IMR-90 (cell line): ENCODE measurements at regions not wholly inside any gene's neighbourhood (a gene's known extent, or its start where the extent isn't known, plus 50 kb on each side); places are given as distances from the start of the nearest gene placed in this dataset.

Experiments
- ATAC-seq: fragments of 200-7000 bp; cut with Tn5 transposase; 2 replicates; pipeline ENCODE4 v1.9.1; 2020; ENCODE audit warnings: low read depth, mild to moderate bottlenecking, moderate library complexity
- BruUV-seq: library from RNA; stranded (reverse); fragments of 400-500 nt; replicated peaks from 2 replicates; lab custom pipeline; 2021; lab: Mats Ljungman, UMichigan
- CTCF ChIA-PET: fragments of 300-600 bp; formaldehyde crosslinking; extraction: SDS; loops from one replicate; lab custom pipeline; 2021; ENCODE audit warnings: antibody characterized with exemption; lab: Yijun Ruan, JAX
- POLR2A ChIA-PET: fragments of 300-600 bp; sonication (Branson Sonifier 250); formaldehyde crosslinking; loops from one replicate; lab custom pipeline; 2022; ENCODE audit warnings: antibody characterized with exemption; ENCODE audit not compliant: unreplicated experiment; lab: Charles Lee
- DNase-seq: peaks from one replicate; pipeline ENCODE4 v3.0.0; 2013
- H2AFZ ChIP-seq: replicated peaks from 2 replicates; pipeline ENCODE3; 2013; ENCODE audit warnings: low read length, mild to moderate bottlenecking; ENCODE audit not compliant: poor library complexity
- H2AK5ac ChIP-seq: 2 replicates; pipeline ENCODE4 v1.6.1; 2013; ENCODE audit warnings: low read depth, low read length, inconsistent platforms
- H2AK9ac ChIP-seq: replicated peaks from 2 replicates; pipeline ENCODE3; 2013; ENCODE audit warnings: mild to moderate bottlenecking, low read depth, low read length, moderate library complexity; ENCODE audit not compliant: poor library complexity
- H2BK120ac ChIP-seq: 2 replicates; pipeline ENCODE4 v1.6.1; 2013; ENCODE audit warnings: low read depth, low read length, inconsistent platforms
- H2BK15ac ChIP-seq: 3 replicates; pipeline ENCODE4 v1.6.1; 2013; ENCODE audit warnings: low read depth, low read length, inconsistent platforms
- H2BK20ac ChIP-seq: 2 replicates; pipeline ENCODE4 v1.6.1; 2013; ENCODE audit warnings: low read depth, mild to moderate bottlenecking, inconsistent platforms, low read length, moderate library complexity
- H2BK5ac ChIP-seq: 2 replicates; pipeline ENCODE4 v1.6.1; 2013; ENCODE audit warnings: mild to moderate bottlenecking, low read depth, low read length, inconsistent platforms; ENCODE audit not compliant: poor library complexity, severe bottlenecking
- H3K14ac ChIP-seq: replicated peaks from 2 replicates; pipeline ENCODE4 v1.6.1; 2013; ENCODE audit warnings: low read depth, low read length, inconsistent platforms
- H3K18ac ChIP-seq: 2 replicates; pipeline ENCODE4 v1.6.1; 2013; ENCODE audit warnings: low read depth, low read length, control low read depth
- H3K23ac ChIP-seq: 2 replicates; pipeline ENCODE4 v1.6.1; 2013; ENCODE audit warnings: low read depth, low read length, inconsistent platforms
- H3K27ac ChIP-seq: 2 replicates; pipeline ENCODE4 v1.5.1; 2013; ENCODE audit warnings: mild to moderate bottlenecking, control low read depth, low read length; ENCODE audit not compliant: insufficient read depth
- H3K27me3 ChIP-seq: 2 replicates; pipeline ENCODE4 v1.6.1; 2013; ENCODE audit warnings: low read length; ENCODE audit not compliant: control insufficient read depth, insufficient read depth
- H3K36me3 ChIP-seq: 2 replicates; pipeline ENCODE4 v1.6.1; 2013; ENCODE audit warnings: low read length, mixed read lengths; ENCODE audit not compliant: control insufficient read depth, insufficient read depth
- H3K4ac ChIP-seq: 2 replicates; pipeline ENCODE4 v1.6.1; 2013; ENCODE audit warnings: low read depth, low read length, inconsistent platforms
- H3K4me1 ChIP-seq: 2 replicates; pipeline ENCODE4 v1.6.1; 2013; ENCODE audit warnings: low read length, mixed read lengths; ENCODE audit not compliant: control insufficient read depth, insufficient read depth
- H3K4me2 ChIP-seq: 2 replicates; pipeline ENCODE4 v1.6.1; 2013; ENCODE audit warnings: low read depth, mild to moderate bottlenecking, control low read depth, low read length, moderate library complexity
- H3K4me3 ChIP-seq: 2 replicates; pipeline ENCODE4 v1.5.1; 2013; ENCODE audit warnings: low read depth, mild to moderate bottlenecking, control low read depth, low read length, moderate library complexity; ENCODE audit not compliant: insufficient read depth
- H3K56ac ChIP-seq: 2 replicates; pipeline ENCODE4 v1.6.1; 2013; ENCODE audit warnings: low read length, inconsistent platforms; ENCODE audit not compliant: insufficient read depth; ENCODE audit errors: extremely low read depth
- H3K79me1 ChIP-seq, 2 experiments: 2 replicates each; pipeline ENCODE4 v1.6.1; 2013; ENCODE audit warnings: low read length in 2 of 2, inconsistent platforms in 1 of 2, low read depth in 1 of 2
- H3K9ac ChIP-seq: 2 replicates; pipeline ENCODE4 v1.6.1; 2013; ENCODE audit warnings: low read depth, low read length, control low read depth
- H3K9me1 ChIP-seq: 2 replicates; pipeline ENCODE4 v1.6.1; 2013; ENCODE audit warnings: low read length, inconsistent platforms; ENCODE audit not compliant: insufficient read depth
- H3K9me3 ChIP-seq: 2 replicates; pipeline ENCODE4 v1.6.1; 2013; ENCODE audit warnings: low read length; ENCODE audit not compliant: control insufficient read depth, insufficient read depth
- H4K20me1 ChIP-seq: 2 replicates; pipeline ENCODE4 v1.6.1; 2013; ENCODE audit warnings: low read length, inconsistent platforms; ENCODE audit not compliant: insufficient read depth
- H4K5ac ChIP-seq: 2 replicates; pipeline ENCODE4 v1.6.1; 2013; ENCODE audit warnings: mild to moderate bottlenecking, low read depth, low read length, control low read depth
- H4K8ac ChIP-seq, 2 experiments: 2 replicates each; pipeline ENCODE4 v1.6.1; 2013; ENCODE audit warnings: low read depth in 2 of 2, low read length in 2 of 2, control low read depth in 1 of 2, inconsistent platforms in 1 of 2
- H4K91ac ChIP-seq: 2 replicates; pipeline ENCODE4 v1.6.1; 2013; ENCODE audit warnings: low read depth, low read length, inconsistent platforms; ENCODE audit not compliant: insufficient read depth
- CHD1 ChIP-seq: IDR thresholded peaks from 2 replicates; pipeline ENCODE4 v1.6.1; 2012; ENCODE audit warnings: low read depth, low read length, improper control_type of control experiment
- FOS ChIP-seq: fragments of 150-350 bp; IDR thresholded peaks from 2 replicates; pipeline ENCODE4 v1.6.1; 2016; ENCODE audit warnings: low read depth, low read length
- MAFK ChIP-seq: IDR thresholded peaks from 2 replicates; pipeline ENCODE4 v1.6.1; 2012; ENCODE audit warnings: low read depth, low read length, improper control_type of control experiment
- MAZ ChIP-seq: IDR thresholded peaks from 2 replicates; pipeline ENCODE4 v1.6.1; 2012; ENCODE audit warnings: low read depth, mild to moderate bottlenecking, low read length, improper control_type of control experiment, moderate library complexity, borderline replicate concordance
- MXI1 ChIP-seq: IDR thresholded peaks from 2 replicates; pipeline ENCODE4 v1.6.1; 2012; ENCODE audit warnings: low read depth, mild to moderate bottlenecking, low read length, moderate library complexity, borderline replicate concordance
- NFE2L2 ChIP-seq: fragments of 150-350 bp; IDR thresholded peaks from 2 replicates; pipeline ENCODE4 v1.6.1; 2016; ENCODE audit warnings: low read depth, mild to moderate bottlenecking, low read length
- POLR2A ChIP-seq: IDR thresholded peaks from 2 replicates; pipeline ENCODE4 v1.6.1; 2012; ENCODE audit warnings: mild to moderate bottlenecking, low read depth, low read length
- RAD21 ChIP-seq: IDR thresholded peaks from 2 replicates; pipeline ENCODE4 v1.6.1; 2012; ENCODE audit warnings: low read length, improper control_type of control experiment
- RCOR1 ChIP-seq: IDR thresholded peaks from 2 replicates; pipeline ENCODE4 v1.6.1; 2012; ENCODE audit warnings: mild to moderate bottlenecking, low read length, improper control_type of control experiment; ENCODE audit not compliant: insufficient replicate concordance
- RFX5 ChIP-seq: IDR thresholded peaks from 2 replicates; pipeline ENCODE4 v1.8.0; 2012; ENCODE audit warnings: low read depth, mild to moderate bottlenecking, low read length, moderate library complexity
- SMC3 ChIP-seq: fragments of 150-350 bp; IDR thresholded peaks from 2 replicates; pipeline ENCODE4 v1.6.1; 2016; ENCODE audit warnings: low read depth, mild to moderate bottlenecking, antibody characterized with exemption, low read length, moderate library complexity
- WGBS, 2 experiments: methylation state at CpG; one replicate each; pipeline versions ENCODE4 v1.1.5 to v1.1.7; 2013; ENCODE audit warnings: missing lambda C conversion rate in 2 of 2; ENCODE audit not compliant: insufficient read length in 1 of 2; ENCODE audit errors: extremely low coverage in 2 of 2; 5-methylcytosine and 5-hydroxymethylcytosine counted together
- dilution Hi-C: fragments of 300-500 bp; cut with HindIII; formaldehyde crosslinking; loops from one replicate; pipeline ENCODE4 v1.14.3; 2018; ENCODE audit warnings: low sequenced_read_pairs; ENCODE audit not compliant: unreplicated experiment
- in situ Hi-C: fragments of 300-500 bp; cut with MboI; formaldehyde crosslinking; loops from 3 replicates; pipeline ENCODE4 v1.14.3; 2019; ENCODE audit warnings: low sequenced_read_pairs, inconsistent platforms, mixed read lengths
- intact Hi-C: fragments of 100-400 bp; cut with micrococcal nuclease; formaldehyde crosslinking; loops from 2 replicates; pipeline ENCODE4 v1.10.0; 2022
- TF ChIP-seq, protein P1 (sequence below): fragments of 150-350 bp; IDR thresholded peaks from 2 replicates; pipeline ENCODE4 v1.6.1; 2017; ENCODE audit warnings: mild to moderate bottlenecking, antibody characterized with exemption, low read length, low read depth
- TF ChIP-seq, protein P2 (sequence below): conservative IDR thresholded peaks from 2 replicates; pipeline ENCODE4 v1.5.1; 2012; ENCODE audit warnings: mild to moderate bottlenecking, low read depth, low read length, improper control_type of control experiment

DNA sequence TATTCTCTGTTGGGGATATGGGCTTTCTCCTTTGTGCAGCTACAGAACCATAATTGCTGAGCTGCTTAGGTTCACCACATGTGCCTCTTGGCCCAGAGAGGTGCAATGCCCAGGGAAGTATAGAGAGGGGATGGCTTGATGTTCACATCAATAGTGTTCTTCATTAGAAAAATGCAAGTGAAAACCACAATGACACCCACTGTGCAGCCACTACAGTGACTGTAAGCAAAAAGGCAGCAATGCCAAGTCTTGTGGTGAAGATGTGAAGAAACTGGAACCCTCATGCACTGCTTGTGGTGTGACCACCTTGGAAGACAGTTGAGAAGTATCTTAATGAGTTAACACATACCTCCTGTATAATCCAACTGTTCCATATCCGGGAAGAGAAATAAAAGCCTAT, 318.9 kb upstream of the ZMIZ1 start:
- intact Hi-C loops (loop anchor here (10.0 kb wide), 1 partner anchor 705 kb away; no protein-coding TSS in a partner anchor), dilution Hi-C loops (no loop called here), in situ Hi-C loops (no loop called here)
- Histone ChIP-seq H2BK120ac (no peak overlapping the region), H3K4me3 (no peak overlapping the region), H3K27me3 (peaks cover 15% of the 10 kb centered on the region), H3K4ac (no peak overlapping the region), H3K27ac (no peak overlapping the region), H2BK5ac (no peak overlapping the region), H2BK20ac (no peak overlapping the region), H4K5ac (no peak overlapping the region), H3K4me1 (peaks cover 7% of the 10 kb centered on the region), H2AK5ac (no peak overlapping the region), H4K8ac (no peak overlapping the region), H3K56ac (no peak overlapping the region), H3K23ac (no peak overlapping the region), H2AFZ (no peak overlapping the region), H3K9me3 (no peaks in the 10 kb centered on the region), H3K14ac (no peak overlapping the region), H4K20me1 (no peaks in the 10 kb centered on the region), H3K79me1 (no peaks in the 10 kb centered on the region), H3K36me3 (no peaks in the 10 kb centered on the region), H3K9ac (no peak overlapping the region), H3K9me1 (no peaks in the 10 kb centered on the region; the same call in 1 of the 2 replicates), H2BK15ac (no peak overlapping the region), H2AK9ac (no peak overlapping the region), H3K18ac (no peak overlapping the region), H3K4me2 (no peak overlapping the region), H4K91ac (no peak overlapping the region)
- no peak for ATAC-seq
- POLR2A ChIA-PET = no interaction called here
- DNase-seq = no peak
- no TSS peak for BruUV-seq
- no CpG with 5 or more reads among the region's 1 CpG for WGBS, 2 experiments
- TF ChIP-seq, protein P1, sequence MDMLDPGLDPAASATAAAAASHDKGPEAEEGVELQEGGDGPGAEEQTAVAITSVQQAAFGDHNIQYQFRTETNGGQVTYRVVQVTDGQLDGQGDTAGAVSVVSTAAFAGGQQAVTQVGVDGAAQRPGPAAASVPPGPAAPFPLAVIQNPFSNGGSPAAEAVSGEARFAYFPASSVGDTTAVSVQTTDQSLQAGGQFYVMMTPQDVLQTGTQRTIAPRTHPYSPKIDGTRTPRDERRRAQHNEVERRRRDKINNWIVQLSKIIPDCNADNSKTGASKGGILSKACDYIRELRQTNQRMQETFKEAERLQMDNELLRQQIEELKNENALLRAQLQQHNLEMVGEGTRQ = no peak
- TF ChIP-seq MAFK = no peak
- TF ChIP-seq MAZ = no peak
- no peak for TF ChIP-seq SMC3
- no peak for TF ChIP-seq MXI1
- TF ChIP-seq RCOR1 = no peak
- no peak for TF ChIP-seq NFE2L2
- TF ChIP-seq POLR2A = no peak
- no peak for TF ChIP-seq RAD21
- TF ChIP-seq FOS = no peak
- TF ChIP-seq RFX5 = no peak
- TF ChIP-seq, protein P2, sequence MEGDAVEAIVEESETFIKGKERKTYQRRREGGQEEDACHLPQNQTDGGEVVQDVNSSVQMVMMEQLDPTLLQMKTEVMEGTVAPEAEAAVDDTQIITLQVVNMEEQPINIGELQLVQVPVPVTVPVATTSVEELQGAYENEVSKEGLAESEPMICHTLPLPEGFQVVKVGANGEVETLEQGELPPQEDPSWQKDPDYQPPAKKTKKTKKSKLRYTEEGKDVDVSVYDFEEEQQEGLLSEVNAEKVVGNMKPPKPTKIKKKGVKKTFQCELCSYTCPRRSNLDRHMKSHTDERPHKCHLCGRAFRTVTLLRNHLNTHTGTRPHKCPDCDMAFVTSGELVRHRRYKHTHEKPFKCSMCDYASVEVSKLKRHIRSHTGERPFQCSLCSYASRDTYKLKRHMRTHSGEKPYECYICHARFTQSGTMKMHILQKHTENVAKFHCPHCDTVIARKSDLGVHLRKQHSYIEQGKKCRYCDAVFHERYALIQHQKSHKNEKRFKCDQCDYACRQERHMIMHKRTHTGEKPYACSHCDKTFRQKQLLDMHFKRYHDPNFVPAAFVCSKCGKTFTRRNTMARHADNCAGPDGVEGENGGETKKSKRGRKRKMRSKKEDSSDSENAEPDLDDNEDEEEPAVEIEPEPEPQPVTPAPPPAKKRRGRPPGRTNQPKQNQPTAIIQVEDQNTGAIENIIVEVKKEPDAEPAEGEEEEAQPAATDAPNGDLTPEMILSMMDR = no peak
- no peak for TF ChIP-seq CHD1
- CTCF ChIA-PET = no interaction called here
